ENCODE measurements at regions not wholly inside any gene's neighbourhood (a gene's known extent, or its start where the extent isn't known, plus 50 kb on each side); places are given as distances from the start of the nearest gene placed in this dataset.

- no peak overlapping the region for H4K5ac ChIP-seq (ENCODE audit: low read depth, low read length)
- H4K20me1 ChIP-seq (ENCODE audit: insufficient read depth, low read length) = no peaks in the 10 kb centered on the region
- peaks cover 3% of the 10 kb centered on the region; the same call in 1 of the 2 replicates for H3K4me1 ChIP-seq (ENCODE audit: control insufficient read depth, insufficient read depth, low read length)
- no peaks in the 10 kb centered on the region; the same call in none of the 2 replicates for H3K27me3 ChIP-seq (ENCODE audit: control insufficient read depth, insufficient read depth, low read length)
- TF ChIP-seq CEBPB (IDR thresholded peaks at IDR 0.05; ENCODE audit: low read depth, low read length) = no peak
- TF ChIP-seq MXI1 (IDR thresholded peaks at IDR 0.05; ENCODE audit: borderline replicate concordance, low read depth, low read length) = no peak
- TF ChIP-seq FOS (IDR thresholded peaks at IDR 0.05; ENCODE audit: low read depth, low read length) = no peak
- no peak for TF ChIP-seq CHD1 (IDR thresholded peaks at IDR 0.05; ENCODE audit: low read depth, low read length)
- TF ChIP-seq NFE2L2 (IDR thresholded peaks at IDR 0.05; ENCODE audit: low read depth, low read length) = no peak
- TF ChIP-seq CTCF (conservative IDR thresholded peaks at IDR 0.05; ENCODE audit: low read depth, low read length) = no peak
- TF ChIP-seq RCOR1 (IDR thresholded peaks at IDR 0.05; ENCODE audit: insufficient replicate concordance, low read length) = no peak
- TF ChIP-seq MAZ (IDR thresholded peaks at IDR 0.05; ENCODE audit: borderline replicate concordance, low read depth, low read length) = no peak
- TF ChIP-seq MAFK (IDR thresholded peaks at IDR 0.05; ENCODE audit: low read depth, low read length) = no peak
- no peak for TF ChIP-seq SMC3 (IDR thresholded peaks at IDR 0.05; ENCODE audit: low read depth, low read length)
- TF ChIP-seq USF2 (IDR thresholded peaks at IDR 0.05; ENCODE audit: low read depth, low read length) = no peak
- no peak for TF ChIP-seq POLR2A (IDR thresholded peaks at IDR 0.05; ENCODE audit: low read depth, low read length)
- no peak for TF ChIP-seq BHLHE40 (IDR thresholded peaks at IDR 0.05; ENCODE audit: low read depth, low read length)
- no peak for TF ChIP-seq RAD21 (IDR thresholded peaks at IDR 0.05; ENCODE audit: low read length)
- no peak for TF ChIP-seq ELK1 (IDR thresholded peaks at IDR 0.05; ENCODE audit: borderline replicate concordance, low read depth, low read length)
- no peak for TF ChIP-seq RFX5 (IDR thresholded peaks at IDR 0.05; ENCODE audit: low read depth, low read length)
- no peak overlapping the region for H3K27ac ChIP-seq (ENCODE audit: insufficient read depth, low read length)
- no peak overlapping the region for H3K4ac ChIP-seq (ENCODE audit: low read depth, low read length)
- no peak overlapping the region for H3K9ac ChIP-seq (ENCODE audit: low read depth, low read length)
- no peaks in the 10 kb centered on the region for H3K9me1 ChIP-seq (ENCODE audit: insufficient read depth, low read length)
- H4K91ac ChIP-seq (ENCODE audit: insufficient read depth, low read depth, low read length) = no peak overlapping the region
- H3K56ac ChIP-seq (ENCODE audit: extremely low read depth, insufficient read depth, low read length) = no peak overlapping the region
- no peak for ATAC-seq (ENCODE audit: low read depth)
- DNase-seq = no peak
- no peak overlapping the region for H3K14ac ChIP-seq (replicated peaks; ENCODE audit: low read depth, low read length)
- no peak overlapping the region for H2AK5ac ChIP-seq (ENCODE audit: low read depth, low read length)
- H2BK120ac ChIP-seq (ENCODE audit: low read depth, low read length) = no peak overlapping the region
- intact Hi-C loops (cut with micrococcal nuclease) = loop anchor here (10.0 kb wide), 1 partner anchor 201 kb away; no protein-coding TSS in a partner anchor
- no peak overlapping the region for H2BK5ac ChIP-seq (ENCODE audit: low read depth, low read length, poor library complexity, severe bottlenecking)
- H2AK9ac ChIP-seq (replicated peaks; ENCODE audit: low read depth, low read length, poor library complexity) = no peak overlapping the region
- POLR2A ChIA-PET (ENCODE audit: unreplicated experiment) = no interaction called here
- H4K8ac ChIP-seq (ENCODE audit: low read depth in 2 of 2, low read length in 2 of 2) = no peak overlapping the region
- dilution Hi-C loops (cut with HindIII; ENCODE audit: low sequenced_read_pairs, unreplicated experiment) = no loop called here
- no peak overlapping the region for H3K4me3 ChIP-seq (ENCODE audit: insufficient read depth, low read depth, low read length)
- peaks cover 5% of the 10 kb centered on the region; the same call in 1 of the 2 replicates for H3K9me3 ChIP-seq (ENCODE audit: control insufficient read depth, insufficient read depth, low read length)
- no peak overlapping the region for H3K4me2 ChIP-seq (ENCODE audit: low read depth, low read length)
- H2BK15ac ChIP-seq (ENCODE audit: low read depth, low read length) = no peak overlapping the region
- WGBS, 2 experiments (ENCODE audit: extremely low coverage in 2 of 2, insufficient read length in 1 of 2) = no CpG with 5 or more reads among the region's 5 CpGs
- no peaks in the 10 kb centered on the region for H3K79me1 ChIP-seq (ENCODE audit: low read depth in 1 of 2, low read length in 2 of 2)
- in situ Hi-C loops (cut with MboI; ENCODE audit: low sequenced_read_pairs) = no loop called here
- CTCF ChIA-PET = no interaction called here
- H2AFZ ChIP-seq (replicated peaks; ENCODE audit: low read length, poor library complexity) = no peak overlapping the region
- no peak overlapping the region for H3K23ac ChIP-seq (ENCODE audit: low read depth, low read length)
- H3K18ac ChIP-seq (ENCODE audit: low read depth, low read length) = no peak overlapping the region
- no TSS peak for BruUV-seq (replicated peaks)
- no peaks in the 10 kb centered on the region for H3K36me3 ChIP-seq (ENCODE audit: control insufficient read depth, insufficient read depth, low read length)
- no peak overlapping the region for H2BK20ac ChIP-seq (ENCODE audit: low read depth, low read length)
Observed at GRCh38 chr13:22073718-22074117, 402.8 kb downstream of the FGF9 start.
